NCI-H2227 treated with DMSO at 0.1 percent for 48 hours (cell line): ENCODE measurements at regions not wholly inside any gene's neighbourhood (a gene's known extent, or its start where the extent isn't known, plus 50 kb on each side); places are given as distances from the start of the nearest gene placed in this dataset.

ENCODE experiments used
- DNase-seq: peaks from one replicate; lab custom pipeline; 2025; lab: John Stamatoyannopoulos, UW

GRCh38 chr22:48051796-48052620 lies 1289.6 kb downstream of the TBC1D22A start:
- DNase-seq: no peak

DNA sequence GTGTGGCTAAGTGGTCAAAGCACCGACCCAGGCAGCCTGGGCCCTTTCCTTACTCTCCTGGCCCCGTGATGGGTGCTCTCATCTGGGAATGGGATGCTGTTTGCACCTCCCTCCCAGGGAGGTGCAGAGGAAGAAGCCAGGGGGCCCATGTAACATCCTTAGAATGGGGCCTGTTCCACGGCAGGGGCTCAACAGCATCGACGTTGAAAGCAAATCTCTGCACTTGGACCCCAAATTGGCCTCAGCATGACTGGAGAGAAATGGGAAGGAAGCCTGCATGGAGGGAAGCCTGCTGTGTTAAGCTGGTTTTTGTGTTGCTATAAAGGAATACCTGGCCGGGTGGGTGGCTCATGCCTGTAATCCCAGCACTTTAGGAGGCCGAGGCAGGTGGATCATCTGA lies 1288.4 kb downstream of the TBC1D22A start:
- no peak for DNase-seq

- DNase-seq: no peak
These were observed 1286.7 kb downstream of the TBC1D22A start for GRCh38 chr22:48049116-48049515.

GRCh38 chr22:48047722-48048500 lies 1285.5 kb downstream of the TBC1D22A start:
- no peak for DNase-seq

GRCh38 chr22:48045369-48045768 lies 1282.9 kb downstream of the TBC1D22A start:
- DNase-seq: no peak

DNA sequence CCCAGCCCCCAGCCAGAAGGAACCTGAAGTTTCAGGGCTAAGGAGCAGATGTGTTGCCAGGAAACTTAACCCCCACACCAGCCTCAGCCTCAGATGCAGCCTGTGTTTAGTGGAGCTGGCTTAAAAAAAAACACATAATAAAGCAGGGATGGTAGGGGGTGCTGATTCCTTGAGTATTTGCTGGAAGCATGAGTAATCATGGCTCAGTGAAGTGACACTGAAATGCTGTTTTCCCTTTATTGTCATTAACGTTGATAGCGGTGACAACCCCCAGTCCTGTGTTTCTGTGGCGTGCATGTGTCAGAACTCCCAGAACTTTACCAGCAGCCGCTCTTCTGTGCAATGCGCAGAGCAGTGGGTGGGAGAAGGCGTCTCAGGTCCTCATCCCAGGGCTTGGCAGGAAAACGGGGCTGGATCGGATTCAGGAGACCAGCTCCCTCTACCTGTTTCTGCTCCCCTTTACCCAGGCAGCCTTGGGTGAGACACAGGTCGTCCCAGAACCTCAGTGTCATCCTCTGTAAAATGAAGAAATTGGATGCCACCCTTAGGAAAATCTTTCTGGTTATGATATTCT lies 1282.1 kb downstream of the TBC1D22A start:
- DNase-seq: no peak

- DNase-seq: no peak
These were observed 1281.1 kb downstream of the TBC1D22A start for GRCh38 chr22:48043581-48043980.

- DNase-seq: no peak
These were observed 1280.4 kb downstream of the TBC1D22A start for GRCh38 chr22:48042621-48043395.

GRCh38 chr22:48039326-48039725 lies 1276.9 kb downstream of the TBC1D22A start:
- no peak for DNase-seq

- no peak for DNase-seq
These were observed 1275.2 kb downstream of the TBC1D22A start for GRCh38 chr22:48037618-48038017.

GRCh38 chr22:48035897-48036296 lies 1273.4 kb downstream of the TBC1D22A start:
- DNase-seq: no peak

DNA sequence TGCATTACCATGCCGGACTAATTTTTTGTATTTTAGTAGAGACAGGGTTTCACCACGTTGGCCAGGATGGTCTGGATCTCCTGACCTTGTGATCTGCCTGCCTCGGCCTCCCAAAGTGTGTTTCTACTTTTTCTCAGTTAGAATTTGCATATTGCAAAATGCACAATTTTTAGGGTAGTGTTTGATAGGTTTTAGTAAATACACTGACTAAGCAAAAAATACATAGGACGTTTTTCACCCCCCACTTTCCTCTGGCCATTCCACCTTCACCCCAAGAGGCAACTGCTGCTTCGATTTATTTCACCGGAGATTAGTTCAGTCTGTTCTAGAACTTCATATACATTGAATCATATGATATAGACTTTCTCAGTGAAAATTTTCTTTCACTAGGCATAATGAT lies 1269.1 kb downstream of the TBC1D22A start:
- no peak for DNase-seq

DNA sequence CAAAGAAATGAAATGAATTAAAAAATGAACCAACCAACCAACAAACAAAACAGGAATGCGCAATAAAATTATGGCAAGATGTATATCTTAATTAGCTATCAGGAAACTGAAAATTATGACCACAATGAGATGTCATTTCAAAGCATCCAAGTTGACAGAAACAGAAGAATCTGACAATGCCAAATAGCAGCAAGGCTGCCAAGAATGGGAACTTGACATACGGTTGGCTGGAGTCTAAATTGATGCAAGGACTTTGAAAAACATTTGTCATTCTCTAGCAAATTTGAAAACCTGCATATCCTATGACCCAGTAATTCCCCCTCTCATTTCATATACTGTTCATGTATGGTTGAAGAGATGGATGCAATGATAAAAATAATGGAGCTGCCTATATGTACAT lies 1262.6 kb downstream of the TBC1D22A start:
- no peak for DNase-seq

DNA sequence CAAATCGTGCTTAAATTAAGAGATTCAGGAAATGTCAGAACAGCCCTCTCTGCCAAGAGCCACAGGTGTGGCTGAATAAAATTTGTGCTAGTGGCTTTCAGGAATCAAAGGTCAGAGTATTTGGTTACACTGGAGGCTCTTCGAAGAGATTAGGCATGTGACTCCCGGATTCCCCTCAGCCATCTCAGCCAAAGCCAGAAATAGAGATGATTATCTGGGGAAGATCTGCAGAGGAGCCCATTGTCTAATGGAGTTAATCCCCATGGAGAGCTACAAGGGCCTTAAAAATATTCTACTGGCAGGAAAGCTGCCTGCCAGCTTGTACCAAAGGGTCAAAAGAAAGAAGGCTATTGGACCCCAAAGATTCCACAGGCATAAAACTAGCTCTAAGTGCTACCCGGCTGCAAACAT lies 1259.5 kb downstream of the TBC1D22A start:
- no peak for DNase-seq

- DNase-seq: no peak
These were observed 1255.9 kb downstream of the TBC1D22A start for GRCh38 chr22:48018346-48018745.

GRCh38 chr22:48015701-48016100 lies 1253.3 kb downstream of the TBC1D22A start:
- no peak for DNase-seq

DNA sequence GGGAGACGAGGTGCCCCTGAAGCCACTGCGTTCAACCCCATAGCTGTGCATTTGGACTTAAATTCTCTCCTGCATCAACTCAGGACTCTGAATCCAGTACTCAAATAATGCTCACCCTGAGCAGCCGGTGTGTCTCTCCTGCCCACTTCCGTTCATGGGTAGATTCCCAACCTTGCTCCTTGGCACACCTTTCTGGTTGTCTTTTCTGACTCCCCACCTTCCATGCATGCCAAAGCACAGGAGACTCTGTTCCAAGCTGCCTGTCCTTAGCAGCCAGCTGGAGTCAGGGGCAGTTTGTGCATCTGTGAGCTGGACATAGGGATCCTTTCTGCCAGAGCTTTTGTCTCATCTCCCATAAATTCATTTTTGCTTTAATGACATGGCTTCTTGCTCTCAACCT lies 1242.5 kb downstream of the TBC1D22A start:
- DNase-seq: no peak

- no peak for DNase-seq
These were observed 1241.6 kb downstream of the TBC1D22A start for GRCh38 chr22:48004038-48004437.

GRCh38 chr22:48001101-48001500 lies 1238.7 kb downstream of the TBC1D22A start:
- DNase-seq: no peak

GRCh38 chr22:47997612-47998011 lies 1235.2 kb downstream of the TBC1D22A start:
- no peak for DNase-seq

GRCh38 chr22:47997052-47997590 lies 1234.7 kb downstream of the TBC1D22A start:
- no peak for DNase-seq

GRCh38 chr22:47996446-47996857 lies 1234.0 kb downstream of the TBC1D22A start:
- no peak for DNase-seq
